T-helper 22 cell (primary cell): ENCODE measurements at regions not wholly inside any gene's neighbourhood (a gene's known extent, or its start where the extent isn't known, plus 50 kb on each side); places are given as distances from the start of the nearest gene placed in this dataset.
"Not testable (repeated sequence)": the region's sequence is repeated elsewhere in the genome, so short reads cannot be mapped to it uniquely, and the experiment has no call there.

Experiments used
- DNase-seq: peaks from one replicate; pipeline ENCODE4 v3.0.0-alpha.2; 2020; ENCODE audit warnings: low read depth

DNA sequence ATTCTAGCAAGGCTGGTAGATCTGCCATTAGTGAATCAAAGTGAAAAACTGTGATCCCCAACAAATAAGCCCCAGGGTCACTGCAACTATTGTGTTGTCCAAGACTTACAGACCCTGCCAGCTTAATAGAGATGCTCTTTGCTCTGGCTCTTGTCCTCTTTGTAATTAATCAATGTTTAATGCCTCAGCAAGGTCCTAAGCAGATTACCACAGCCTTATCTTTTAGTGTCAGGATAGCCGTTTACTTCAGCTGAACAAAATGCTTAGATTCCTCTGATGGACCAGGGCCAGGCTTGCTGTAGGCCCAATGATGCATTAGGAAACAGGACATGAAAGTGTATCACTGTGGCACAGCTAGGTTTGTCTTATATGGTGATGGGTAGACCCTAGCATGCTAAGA lies 353.3 kb downstream of the HACE1 start:
- DNase-seq, result no peak

DNA sequence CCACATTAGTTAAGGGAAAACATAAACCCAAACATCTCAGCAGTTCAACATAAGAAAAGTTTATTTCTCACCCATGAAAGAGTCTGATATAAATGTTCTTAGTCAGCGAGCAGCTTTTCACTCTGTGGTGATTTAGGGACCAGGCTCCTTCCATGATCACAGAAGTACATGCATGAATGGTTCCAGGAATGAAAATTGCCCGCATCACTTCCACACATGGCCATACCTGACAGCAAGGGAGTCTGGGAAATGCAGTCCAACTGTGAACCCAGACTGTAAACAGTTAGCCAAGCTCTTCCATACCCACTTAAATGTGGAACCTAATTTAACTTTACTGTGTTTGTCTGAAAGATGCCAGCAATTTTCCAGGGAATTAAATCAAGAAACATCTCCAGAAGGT lies 353.9 kb downstream of the HACE1 start:
- DNase-seq, result no peak

DNA sequence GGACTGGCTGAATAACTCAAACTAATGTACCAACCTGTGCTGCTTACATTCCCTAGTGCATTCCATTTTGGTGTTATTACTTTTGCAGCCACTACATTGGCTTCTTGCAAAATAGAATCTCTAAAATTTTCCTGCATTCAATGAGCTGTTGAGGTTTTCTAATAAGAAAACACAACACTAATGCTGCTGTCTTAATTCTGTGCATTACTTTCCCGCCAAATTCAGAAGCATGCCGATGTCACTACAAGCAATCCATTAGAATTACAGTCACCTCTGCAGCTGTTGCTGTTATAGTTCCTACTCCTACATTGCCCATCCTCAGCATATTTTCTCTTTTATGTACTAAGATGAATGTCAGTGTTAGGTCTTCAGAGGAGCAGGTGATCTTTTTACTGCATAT lies 359.5 kb downstream of the HACE1 start:
- DNase-seq, result no peak

DNA sequence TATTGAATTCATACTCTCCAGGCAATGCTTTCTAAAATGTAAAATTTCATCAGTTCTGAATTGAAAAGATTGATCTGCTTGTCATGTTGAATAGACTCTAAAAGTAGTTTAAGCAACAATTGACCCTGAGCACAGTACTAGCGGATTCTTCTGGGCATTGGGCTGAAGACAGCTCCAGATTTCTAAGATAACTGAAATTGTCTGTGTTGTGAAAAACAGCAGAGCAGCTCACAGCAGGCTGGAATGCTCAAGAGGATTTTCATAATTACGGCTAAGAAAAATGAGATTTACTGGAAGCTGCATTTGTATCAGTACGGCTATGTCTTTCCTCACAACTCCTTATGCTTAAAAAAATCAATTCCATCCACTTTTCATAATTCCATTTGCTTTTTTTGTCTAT lies 373.7 kb downstream of the HACE1 start:
- no peak for DNase-seq

DNA sequence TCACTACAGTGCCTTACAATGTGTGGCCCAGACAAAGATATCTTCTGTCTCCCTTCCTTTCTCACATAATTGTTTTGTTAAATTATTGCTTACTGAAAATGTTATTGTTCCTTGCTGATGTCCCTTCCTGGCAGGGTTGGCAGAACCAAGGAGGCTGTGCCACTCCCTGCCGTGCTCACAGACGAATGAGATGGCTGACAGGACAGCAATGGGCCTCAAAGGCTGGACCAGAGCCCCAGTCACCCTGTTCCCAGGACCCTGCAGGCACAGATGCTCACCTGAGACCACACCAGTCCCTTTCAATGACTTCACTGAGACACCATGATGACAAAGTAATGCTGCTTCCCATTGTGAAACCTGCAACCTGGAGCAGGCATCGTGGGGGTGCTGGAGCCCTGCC lies 375.1 kb downstream of the HACE1 start:
- DNase-seq, result no peak

DNA sequence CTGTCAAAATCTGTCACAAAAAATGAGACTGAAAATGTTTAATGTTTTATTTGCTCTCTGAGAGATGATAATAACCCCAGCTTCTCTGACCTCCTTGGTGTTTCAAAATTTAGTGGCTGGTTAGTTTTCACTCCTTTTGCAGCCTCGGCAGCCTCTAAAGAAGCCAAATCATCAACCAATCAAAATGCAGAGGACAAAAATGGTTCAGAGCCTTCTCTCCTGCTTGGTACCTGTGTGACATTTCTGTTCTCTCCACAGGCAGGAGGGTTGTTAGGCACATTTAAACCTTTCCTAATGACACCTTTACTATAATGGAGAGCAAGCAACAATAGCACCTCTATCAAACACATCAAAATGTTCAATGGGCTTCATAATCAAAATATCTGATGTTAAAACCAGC lies 375.5 kb downstream of the HACE1 start:
- DNase-seq, result no peak

DNA sequence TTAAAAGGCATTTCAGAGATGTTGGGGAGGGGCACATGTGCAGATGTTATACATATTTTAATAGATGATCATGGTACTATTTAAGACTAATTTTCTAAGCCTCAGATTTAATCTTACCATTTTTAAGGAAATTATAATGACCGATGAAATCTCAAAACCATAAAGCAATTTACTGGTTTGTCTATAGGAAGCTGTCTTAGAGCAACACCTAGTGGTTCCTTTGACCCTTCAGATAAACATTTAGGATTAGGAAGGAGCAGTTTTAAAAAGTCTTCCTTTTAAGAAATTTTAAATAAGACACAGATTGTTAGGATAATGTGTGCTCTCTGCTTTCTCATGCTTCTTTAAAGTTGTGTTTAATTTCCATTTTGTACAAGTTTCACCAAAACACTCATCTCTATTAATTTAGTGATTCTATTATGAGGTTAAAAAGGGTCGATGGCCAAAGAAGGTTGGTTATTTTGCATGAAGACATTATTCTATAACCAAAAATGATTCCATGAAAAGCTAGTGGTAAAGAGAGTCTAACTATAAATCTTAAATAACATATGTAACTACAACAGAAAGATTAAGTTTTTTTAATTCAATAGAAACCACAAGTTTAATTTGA lies 376.4 kb downstream of the HACE1 start:
- no peak for DNase-seq

DNA sequence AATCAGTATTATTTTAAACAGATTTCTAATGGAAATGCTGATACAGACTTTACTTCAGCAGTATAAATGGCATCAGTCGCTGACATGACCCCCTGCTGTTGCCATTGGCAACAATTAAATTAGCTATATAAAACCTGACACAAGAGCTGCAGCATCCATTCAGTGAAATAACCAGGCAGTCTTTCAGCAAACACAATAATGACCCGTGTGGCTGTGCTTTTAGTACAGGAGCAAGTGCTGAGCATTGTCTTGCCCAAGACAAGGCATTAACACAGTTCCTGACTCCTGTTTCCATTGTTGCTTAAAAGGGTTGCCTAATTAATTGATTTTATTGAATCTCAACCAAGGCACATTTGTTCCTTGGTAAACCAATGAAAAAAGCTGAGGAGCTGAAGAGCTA lies 382.1 kb downstream of the HACE1 start:
- DNase-seq, result no peak

DNA sequence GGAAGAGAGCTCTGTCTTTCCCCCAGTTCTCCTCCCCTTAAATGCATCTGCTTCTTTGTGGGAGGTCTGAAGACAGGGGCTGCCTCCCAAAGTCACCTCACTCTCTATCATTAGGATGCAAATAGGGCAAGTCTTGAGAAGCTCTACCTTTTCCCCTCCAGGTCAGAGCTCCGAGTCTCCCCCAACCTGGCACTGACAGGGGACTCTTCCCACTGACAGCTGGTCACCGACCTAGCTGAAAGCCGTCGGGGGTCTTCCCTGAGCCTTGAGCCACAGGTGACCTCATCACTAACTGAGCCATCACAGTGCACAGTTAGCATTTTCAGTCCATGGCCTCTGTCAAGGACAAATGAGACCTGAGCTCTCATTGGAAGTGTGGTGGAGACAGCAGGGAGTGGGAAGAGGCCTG lies 386.7 kb downstream of the HACE1 start:
- no peak for DNase-seq

DNA sequence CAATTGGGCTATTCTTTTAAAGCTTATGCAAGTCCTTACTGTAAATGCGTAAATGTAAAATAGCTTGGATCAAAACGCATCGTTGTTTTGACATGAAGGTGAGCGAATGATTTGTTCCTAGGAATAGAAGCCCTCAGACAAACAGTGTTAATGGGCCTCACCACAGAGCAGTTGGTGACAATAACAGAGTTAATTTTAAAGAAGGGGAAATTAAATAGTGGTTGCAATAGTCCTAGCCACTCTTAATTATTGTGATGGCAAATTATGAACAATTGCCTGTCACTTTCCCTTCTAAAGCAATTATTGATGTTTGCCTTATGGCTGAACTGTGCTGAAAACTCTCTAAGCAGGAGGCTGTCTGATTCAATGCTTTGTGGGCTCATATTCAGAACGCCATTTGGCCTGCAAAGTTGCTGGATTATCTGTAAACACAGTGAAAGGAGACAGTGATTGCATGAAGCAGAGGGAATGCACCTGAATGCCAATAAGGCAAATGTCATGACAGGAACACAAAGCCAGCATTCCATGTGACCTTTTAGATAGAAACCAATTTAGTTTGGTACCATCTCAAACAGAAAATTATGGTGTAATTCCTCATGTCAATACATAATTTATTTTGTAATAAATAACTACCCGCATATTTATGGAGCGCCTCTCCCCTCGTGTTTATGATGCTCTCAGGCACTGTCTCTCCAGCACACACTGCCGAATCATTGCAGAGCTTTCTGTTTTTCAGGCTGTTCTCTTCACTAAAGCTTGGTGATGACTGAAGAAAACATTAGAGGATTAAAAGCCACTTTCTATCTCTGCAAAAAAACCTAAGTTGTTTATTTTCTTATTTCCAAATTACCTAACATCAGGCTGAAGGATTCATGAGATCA lies 387.5 kb downstream of the HACE1 start:
- no peak for DNase-seq

DNA sequence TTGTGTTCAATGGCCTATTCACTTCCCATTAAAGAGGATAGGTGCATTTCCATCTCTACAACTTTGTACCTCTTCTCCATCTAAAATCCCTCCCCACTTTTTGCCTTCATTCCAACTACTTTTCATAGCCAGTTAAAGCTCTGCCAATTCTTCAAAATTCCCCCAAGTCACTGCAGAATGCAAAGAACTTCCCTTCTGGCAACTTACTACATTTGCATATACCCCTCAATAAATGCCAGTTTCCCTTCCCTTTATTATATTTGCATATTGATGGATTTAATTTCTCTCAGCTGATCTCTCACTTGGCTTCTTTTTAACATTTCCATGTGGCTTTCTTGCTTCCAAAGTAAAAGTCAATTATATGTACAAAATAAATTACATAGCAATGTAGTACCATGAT lies 393.4 kb downstream of the HACE1 start:
- no peak for DNase-seq

DNA sequence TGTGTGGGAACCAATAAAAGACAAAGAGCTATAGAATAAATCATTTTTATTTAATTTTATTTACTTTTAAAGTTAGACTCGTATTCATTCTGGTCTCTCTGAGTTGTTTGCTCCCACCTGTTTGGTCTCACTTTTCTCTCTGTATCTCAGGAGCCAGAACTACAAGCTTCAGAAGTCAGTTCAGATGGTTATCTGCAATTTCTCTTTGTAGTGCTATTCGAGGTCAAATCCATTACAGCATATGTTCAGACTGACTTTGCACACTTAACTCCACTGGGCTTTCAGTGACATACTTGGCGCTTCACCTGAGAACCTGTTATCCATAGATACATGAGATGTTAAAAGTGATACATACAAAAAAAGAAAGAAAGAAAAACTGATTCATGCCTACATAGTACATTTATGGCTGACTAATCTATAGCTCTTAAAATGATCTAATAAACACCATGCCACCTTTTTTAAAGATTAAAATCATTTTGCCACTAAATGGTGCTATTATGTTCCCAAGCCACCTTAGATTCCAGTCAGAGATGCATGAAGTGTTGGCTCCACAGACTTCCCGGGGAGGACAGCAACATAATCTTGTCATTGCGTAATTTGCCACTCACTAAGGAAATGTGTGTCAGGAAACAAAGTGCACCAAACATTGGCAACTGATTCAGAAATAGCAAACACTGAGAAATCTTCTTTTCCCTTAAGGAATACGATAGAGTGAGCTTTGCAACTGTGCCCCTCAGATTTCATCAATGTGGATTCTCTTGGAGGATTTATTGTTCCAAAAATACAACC lies 396.7 kb downstream of the HACE1 start:
- no peak for DNase-seq

DNA sequence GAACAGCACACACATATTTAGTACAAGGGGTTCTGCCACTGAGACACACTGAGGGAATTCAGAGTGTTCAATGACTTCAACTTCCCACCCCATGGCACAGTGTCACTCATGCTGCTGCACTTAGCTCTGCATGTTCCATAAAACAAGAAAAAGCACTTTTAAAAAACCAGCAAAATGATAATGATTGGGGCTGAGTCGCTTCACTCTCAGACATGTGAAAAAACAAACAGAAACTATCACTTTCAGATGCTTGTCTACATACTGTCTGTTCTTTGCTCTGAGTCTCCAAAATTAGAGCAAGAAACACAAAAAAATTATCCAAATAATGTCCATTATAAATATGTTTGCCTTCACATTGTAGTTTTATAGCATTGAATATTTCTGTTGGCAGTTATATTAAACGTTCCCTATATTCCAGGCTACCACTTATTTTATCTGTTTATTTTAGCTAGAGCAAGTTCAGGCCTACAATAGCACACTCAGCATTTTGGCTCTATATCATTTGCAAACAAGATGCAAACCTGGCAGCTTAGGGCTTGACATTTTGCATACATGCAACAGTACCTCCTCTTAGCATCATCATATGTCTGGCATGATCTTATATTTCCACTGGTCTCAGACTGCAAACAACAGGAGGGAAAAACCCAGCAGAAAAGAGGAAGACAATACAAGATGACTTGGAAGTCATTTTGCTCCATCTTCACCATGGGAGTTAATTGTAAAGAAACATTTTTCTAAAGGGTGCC lies 398.8 kb downstream of the HACE1 start:
- no peak for DNase-seq

DNA sequence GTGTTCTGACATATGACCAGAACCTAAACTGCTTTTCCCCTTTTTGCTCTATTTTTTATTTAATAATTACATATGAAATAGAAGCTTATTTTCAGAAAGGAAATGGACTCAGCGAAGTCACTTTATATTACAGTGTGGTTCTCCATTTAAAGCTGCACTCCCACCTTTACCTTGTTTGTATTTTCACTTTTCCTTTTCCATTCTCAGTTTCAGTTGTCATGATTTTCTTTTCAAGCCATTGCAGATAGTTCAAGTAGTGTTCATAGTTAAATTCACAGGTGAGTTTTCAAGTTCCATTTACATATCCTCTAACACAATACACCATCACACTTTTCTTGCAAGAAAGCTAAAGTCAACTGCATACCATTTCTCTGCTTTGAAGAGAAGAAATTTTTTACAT lies 400.2 kb downstream of the HACE1 start:
- DNase-seq, result no peak

DNA sequence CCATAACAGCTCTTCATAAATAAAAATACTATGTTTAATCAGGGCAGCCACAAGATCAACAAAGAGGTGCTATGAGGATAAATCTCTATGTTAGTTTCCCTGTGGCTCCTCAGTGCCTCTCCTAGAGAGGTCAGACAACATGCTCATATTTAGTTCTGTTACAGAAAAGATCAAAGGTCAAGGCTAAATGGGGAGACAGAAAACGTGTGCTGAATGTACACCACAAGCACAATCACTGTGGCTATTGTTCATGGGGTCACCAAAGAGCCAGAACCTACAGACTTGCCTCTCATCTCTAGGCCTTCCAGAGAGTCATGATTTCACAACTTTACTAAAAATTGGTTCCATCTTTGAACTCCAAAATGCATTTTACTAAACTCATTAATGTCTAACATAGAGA lies 409.8 kb downstream of the HACE1 start:
- DNase-seq, result no peak

DNA sequence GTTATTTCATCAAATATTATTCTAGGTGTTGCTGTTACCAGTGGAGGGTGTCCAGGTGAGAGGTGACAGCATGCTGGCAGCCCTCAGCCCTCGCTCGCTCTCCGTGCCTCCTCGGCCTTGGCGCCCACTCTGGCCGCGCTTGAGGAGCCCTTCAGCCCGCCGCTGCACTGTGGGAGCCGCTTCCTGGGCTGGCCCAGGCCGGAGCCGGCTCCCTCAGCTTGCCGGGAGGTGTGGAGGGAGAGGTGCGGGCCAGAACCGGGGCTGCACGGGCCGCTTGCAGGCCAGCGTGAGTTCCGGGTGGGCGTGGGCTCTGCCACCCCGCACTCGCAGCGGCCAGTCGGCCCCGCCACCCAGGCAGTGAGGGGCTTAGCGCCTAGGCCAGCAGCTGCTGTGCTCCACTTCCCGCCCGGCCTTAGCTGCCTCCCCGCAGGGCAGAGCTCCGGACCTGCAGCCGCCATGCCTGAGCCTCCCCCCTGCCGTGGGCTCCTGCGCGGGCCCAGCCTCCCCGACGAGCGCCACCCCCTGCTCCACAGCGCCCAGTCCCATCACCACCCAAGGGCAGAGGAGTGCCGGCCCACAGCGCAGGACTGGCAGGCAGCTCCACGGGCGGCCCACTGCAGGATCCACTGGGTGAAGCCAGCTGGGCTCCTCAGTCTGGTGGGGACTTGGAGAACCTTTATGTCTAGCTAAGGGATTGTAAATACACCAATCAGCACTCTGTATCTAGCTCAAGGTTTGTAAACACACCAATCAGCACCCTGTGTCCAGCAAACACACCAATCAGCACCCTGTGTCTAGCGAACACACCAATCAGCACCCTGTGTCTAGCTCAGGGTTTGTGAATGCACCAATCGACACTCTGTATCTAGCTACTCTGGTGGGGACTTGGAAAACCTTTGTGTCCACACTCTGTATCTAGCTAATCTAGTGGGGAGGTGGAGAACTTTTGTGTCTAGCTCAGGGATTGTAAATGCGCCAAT lies 413.3 kb downstream of the HACE1 start:
- not testable (repeated sequence) for DNase-seq

DNA sequence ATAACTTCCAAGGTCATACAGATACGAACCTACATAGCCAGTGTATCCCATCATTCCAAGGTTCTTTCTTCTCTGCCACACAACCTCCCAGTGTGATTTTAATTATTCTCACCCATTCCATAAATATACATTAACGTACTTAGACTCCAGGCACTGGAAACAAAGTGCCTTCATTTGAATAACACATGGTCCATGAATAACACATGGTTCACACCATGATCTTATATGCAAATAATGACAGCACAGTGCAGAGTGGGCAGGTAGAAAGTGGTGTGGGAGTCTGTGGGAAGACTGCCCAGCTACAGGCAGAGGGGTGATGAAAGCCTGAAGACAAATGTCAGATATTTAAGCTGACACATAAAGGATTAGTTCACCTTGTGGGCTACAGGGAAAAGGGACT lies 425.2 kb downstream of the HACE1 start:
- no peak for DNase-seq

DNA sequence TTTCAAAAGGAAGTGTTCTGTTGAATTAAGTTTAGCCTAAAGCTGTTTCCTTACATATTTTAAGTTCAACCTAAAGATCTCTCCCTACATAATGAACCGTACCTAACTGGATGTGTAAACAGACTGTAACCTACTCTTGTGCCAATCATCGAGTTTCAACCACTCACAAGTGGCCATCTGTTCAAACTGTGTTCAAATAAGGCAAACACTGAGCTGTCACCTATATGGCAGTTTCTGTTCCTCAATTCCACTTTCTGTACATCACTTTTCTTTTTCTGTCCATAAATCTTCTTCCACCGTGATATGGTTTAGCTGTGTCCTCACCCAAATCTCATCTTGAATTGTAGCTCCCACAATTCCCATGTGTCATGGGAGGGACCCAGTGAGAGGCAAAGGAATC lies 428.6 kb downstream of the HACE1 start:
- DNase-seq, result no peak

DNA sequence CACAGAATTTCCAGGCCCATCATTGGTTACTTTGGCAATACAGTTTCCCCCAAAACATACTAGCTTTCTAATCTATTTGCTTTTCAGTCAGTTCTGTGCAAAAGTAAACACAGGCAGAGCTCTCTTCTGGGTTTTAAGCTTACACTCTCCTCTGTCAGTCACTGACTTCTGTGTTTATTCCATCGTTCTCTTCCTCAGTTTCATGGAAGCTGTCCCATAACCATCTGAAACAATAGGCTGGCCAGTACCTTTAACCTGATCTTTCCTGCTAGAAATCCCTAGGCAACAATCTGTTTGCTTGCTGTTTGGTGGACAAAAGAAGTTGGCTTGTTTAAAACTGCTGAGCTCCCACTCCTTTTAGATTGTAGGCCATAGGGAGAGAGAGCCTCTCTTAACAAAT lies 431.5 kb downstream of the HACE1 start:
- DNase-seq, result no peak

DNA sequence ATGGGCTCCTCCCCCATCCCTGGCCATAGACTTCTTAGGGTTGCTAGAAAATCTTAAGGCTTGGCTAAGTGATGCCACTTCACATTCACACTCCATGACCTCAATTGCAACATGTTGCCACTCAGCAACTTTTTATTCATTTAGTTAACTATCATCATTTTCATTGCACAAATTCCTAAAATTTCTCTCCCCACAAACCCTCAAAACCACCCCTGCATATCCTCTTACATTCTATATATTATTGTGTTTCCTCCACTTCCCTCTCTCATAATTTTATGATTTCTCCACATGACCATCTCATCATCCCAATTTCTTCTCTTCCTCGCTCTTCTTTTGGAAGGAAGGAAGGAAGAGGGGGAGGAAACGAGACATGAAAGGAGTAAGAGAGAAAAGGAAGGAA lies 436.0 kb downstream of the HACE1 start:
- no peak for DNase-seq

DNA sequence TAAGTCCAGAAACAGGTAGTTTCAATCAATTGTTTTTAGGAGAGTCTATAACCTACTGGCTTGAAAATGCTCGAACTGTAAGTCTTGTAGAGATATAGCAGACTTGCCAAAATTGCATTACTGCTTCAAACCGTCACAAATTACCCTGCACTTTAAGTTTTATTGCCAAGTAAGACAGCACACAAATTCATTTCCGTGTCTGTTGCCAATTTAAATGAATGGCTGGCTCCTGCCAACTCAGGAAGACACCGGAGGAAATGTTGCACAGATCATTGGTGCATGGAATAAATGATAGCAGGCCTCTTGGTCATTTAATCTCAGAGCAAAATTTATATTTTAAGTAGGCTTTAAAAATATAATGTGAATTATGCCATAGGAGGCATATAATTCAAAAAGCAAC lies 438.1 kb downstream of the HACE1 start:
- DNase-seq, result no peak
